Upper lobe of right lung (tissue), 1 donor: ENCODE measurements at regions not wholly inside any gene's neighbourhood (a gene's known extent, or its start where the extent isn't known, plus 50 kb on each side); places are given as distances from the start of the nearest gene placed in this dataset.
"Not testable (repeated sequence)": the region's sequence is repeated elsewhere in the genome, so short reads cannot be mapped to it uniquely, and the experiment has no call there.

ENCODE experiments used
- ATAC-seq: fragments of 200-7000 bp; cut with Tn5 transposase; one replicate; pipeline ENCODE4 v1.9.1; 2020; ENCODE audit warnings: mild to moderate bottlenecking, moderate library complexity
- DNase-seq: peaks from one replicate; pipeline ENCODE4 v3.0.0-alpha.2; 2020
- H3K27ac ChIP-seq: fragments of 200-600 bp; one replicate; pipeline ENCODE4 v1.8.0; 2022
- H3K27me3 ChIP-seq: fragments of 200-600 bp; one replicate; pipeline ENCODE4 v1.8.0; 2022; ENCODE audit warnings: mild to moderate bottlenecking
- H3K36me3 ChIP-seq: fragments of 200-600 bp; one replicate; pipeline ENCODE4 v1.8.0; 2022
- H3K4me1 ChIP-seq: fragments of 200-600 bp; one replicate; pipeline ENCODE4 v1.8.0; 2022
- H3K4me3 ChIP-seq: fragments of 200-600 bp; one replicate; pipeline ENCODE4 v1.8.0; 2022; ENCODE audit warnings: mild to moderate bottlenecking
- H3K9me3 ChIP-seq: fragments of 200-600 bp; one replicate; pipeline ENCODE4 v1.8.0; 2022
- CTCF ChIP-seq: fragments of 200-600 bp; IDR thresholded peaks from one replicate; pipeline ENCODE4 v1.8.0; 2022; ENCODE audit warnings: antibody characterized with exemption
- intact Hi-C: fragments of 100-400 bp; cut with DNase I; formaldehyde crosslinking; loops from one replicate; pipeline ENCODE4 v1.11.0; 2022
- donor health status: DM: no; HTN: yes; CAD: no; lungs with severe emphysema.

- no peak for ATAC-seq
- Histone ChIP-seq H3K9me3 (no peaks in the 10 kb centered on the region), H3K4me1 (no peaks in the 10 kb centered on the region), H3K27me3 (no peaks in the 10 kb centered on the region), H3K27ac (no peak overlapping the region), H3K4me3 (no peak overlapping the region), H3K36me3 (no peaks in the 10 kb centered on the region)
- DNase-seq, result no peak
- TF ChIP-seq CTCF, result no peak
- intact Hi-C loops, result no loop called here
These were observed 197.0 kb upstream of the NMUR2 start for GRCh38 chr5:152601806-152602732.

- intact Hi-C loops, result not testable (repeated sequence)
These were observed 201.0 kb upstream of the NMUR2 start for GRCh38 chr5:152606050-152606449.

GRCh38 chr5:152606776-152607364, 201.8 kb upstream of the NMUR2 start:
- Histone ChIP-seq H3K36me3 (no peaks in the 10 kb centered on the region), H3K27me3 (no peaks in the 10 kb centered on the region), H3K9me3 (no peaks in the 10 kb centered on the region), H3K4me1 (no peaks in the 10 kb centered on the region), H3K27ac (no peak overlapping the region), H3K4me3 (no peak overlapping the region)
- intact Hi-C loops, result no loop called here
- no peak for ATAC-seq
- TF ChIP-seq CTCF, result no peak
- DNase-seq, result no peak

More at GRCh38 chr5:152606050-152606449, 201.0 kb upstream of the NMUR2 start:
- H3K27ac ChIP-seq, H3K27me3 ChIP-seq, ATAC-seq, DNase-seq, H3K9me3 ChIP-seq, H3K36me3 ChIP-seq, H3K4me3 ChIP-seq, H3K4me1 ChIP-seq: not testable (repeated sequence)

- ATAC-seq, result no peak
- no peaks in the 10 kb centered on the region for H3K9me3 ChIP-seq
- DNase-seq, result no peak
- no peaks in the 10 kb centered on the region for H3K4me1 ChIP-seq
- no peak overlapping the region for H3K4me3 ChIP-seq
- intact Hi-C loops, result no loop called here
- H3K27ac ChIP-seq, result no peak overlapping the region
- no peaks in the 10 kb centered on the region for H3K36me3 ChIP-seq
- no peaks in the 10 kb centered on the region for H3K27me3 ChIP-seq
- no peak for TF ChIP-seq CTCF
These were observed 202.5 kb upstream of the NMUR2 start for GRCh38 chr5:152607401-152608160.

GRCh38 chr5:152608458-152608857, 203.4 kb upstream of the NMUR2 start:
- ATAC-seq (no peak), DNase-seq (no peak)
- no peaks in the 10 kb centered on the region for H3K36me3 ChIP-seq
- intact Hi-C loops, result no loop called here
- H3K27me3 ChIP-seq, result no peaks in the 10 kb centered on the region
- H3K4me3 ChIP-seq, result no peak overlapping the region
- no peaks in the 10 kb centered on the region for H3K9me3 ChIP-seq
- no peak for TF ChIP-seq CTCF
- H3K27ac ChIP-seq, result no peak overlapping the region
- H3K4me1 ChIP-seq, result no peaks in the 10 kb centered on the region

- DNase-seq (no peak), ATAC-seq (no peak)
- TF ChIP-seq CTCF, result no peak
These were observed 214.7 kb upstream of the NMUR2 start for GRCh38 chr5:152619756-152620155.

More at GRCh38 chr5:152619756-152620155, 214.7 kb upstream of the NMUR2 start:
- intact Hi-C loops, result no loop called here
- Histone ChIP-seq H3K36me3 (no peaks in the 10 kb centered on the region), H3K27ac (no peak overlapping the region), H3K27me3 (no peaks in the 10 kb centered on the region), H3K4me3 (no peak overlapping the region), H3K9me3 (no peaks in the 10 kb centered on the region), H3K4me1 (no peaks in the 10 kb centered on the region)
